Epithelial cell of esophagus (primary cell): ENCODE measurements at regions not wholly inside any gene's neighbourhood (a gene's known extent, or its start where the extent isn't known, plus 50 kb on each side); places are given as distances from the start of the nearest gene placed in this dataset.

ENCODE experiments used
- DNase-seq: peaks from one replicate; pipeline ENCODE4 v3.0.0; 2010; ENCODE audit warnings: low read depth
- H3K4me3 ChIP-seq: 2 replicates; pipeline ENCODE4 v1.5.1; 2011; ENCODE audit warnings: mild to moderate bottlenecking, low read length, control low read depth
- TF ChIP-seq, protein P1 (sequence below): IDR thresholded peaks from 2 replicates; pipeline ENCODE4 v1.5.1; 2011; ENCODE audit warnings: low read depth, mild to moderate bottlenecking, low read length, control low read depth, inconsistent platforms; ENCODE audit not compliant: insufficient read depth; ENCODE audit errors: missing control alignments

DNA sequence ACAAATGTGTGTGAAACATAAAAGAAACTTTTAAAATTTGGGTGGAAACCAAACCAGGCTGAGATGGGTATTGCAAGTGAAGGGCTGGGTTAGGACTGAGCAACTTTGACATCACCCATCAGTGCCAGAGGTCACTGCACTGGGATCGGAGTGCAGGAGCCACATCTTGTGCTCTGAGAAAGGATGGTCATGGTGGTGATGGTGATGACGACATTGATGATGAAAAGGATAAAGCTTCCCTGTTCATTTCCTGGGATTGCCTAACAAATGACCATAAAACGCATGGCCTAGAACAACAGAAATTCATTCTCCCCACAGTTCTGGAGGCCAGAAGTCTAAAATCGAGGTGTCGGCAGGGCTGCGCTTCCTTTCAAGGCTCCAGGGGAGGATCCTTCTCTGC, 324.0 kb downstream of the MAF start:
- no peak overlapping the region for H3K4me3 ChIP-seq
- DNase-seq, result no peak
- TF ChIP-seq, protein P1, sequence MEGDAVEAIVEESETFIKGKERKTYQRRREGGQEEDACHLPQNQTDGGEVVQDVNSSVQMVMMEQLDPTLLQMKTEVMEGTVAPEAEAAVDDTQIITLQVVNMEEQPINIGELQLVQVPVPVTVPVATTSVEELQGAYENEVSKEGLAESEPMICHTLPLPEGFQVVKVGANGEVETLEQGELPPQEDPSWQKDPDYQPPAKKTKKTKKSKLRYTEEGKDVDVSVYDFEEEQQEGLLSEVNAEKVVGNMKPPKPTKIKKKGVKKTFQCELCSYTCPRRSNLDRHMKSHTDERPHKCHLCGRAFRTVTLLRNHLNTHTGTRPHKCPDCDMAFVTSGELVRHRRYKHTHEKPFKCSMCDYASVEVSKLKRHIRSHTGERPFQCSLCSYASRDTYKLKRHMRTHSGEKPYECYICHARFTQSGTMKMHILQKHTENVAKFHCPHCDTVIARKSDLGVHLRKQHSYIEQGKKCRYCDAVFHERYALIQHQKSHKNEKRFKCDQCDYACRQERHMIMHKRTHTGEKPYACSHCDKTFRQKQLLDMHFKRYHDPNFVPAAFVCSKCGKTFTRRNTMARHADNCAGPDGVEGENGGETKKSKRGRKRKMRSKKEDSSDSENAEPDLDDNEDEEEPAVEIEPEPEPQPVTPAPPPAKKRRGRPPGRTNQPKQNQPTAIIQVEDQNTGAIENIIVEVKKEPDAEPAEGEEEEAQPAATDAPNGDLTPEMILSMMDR, result no peak

DNA sequence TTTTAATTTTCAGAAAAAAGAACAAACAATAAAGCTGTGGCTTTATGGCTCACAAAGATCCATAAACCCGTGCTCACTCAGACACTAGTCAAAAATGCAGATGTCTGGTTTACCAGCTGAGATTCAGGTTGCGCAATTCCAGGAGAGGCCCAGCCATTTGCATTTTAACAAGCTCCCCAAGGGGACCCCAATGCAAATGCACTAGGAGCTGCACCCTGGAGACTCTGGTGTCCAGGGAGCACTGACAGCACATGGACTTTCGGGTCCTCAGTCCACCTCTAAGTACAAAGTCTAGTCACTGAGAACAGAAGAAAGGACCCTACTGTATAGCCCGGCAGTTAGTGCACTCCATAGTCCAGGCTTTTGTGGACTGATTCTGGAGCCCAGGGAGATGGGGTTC, 326.3 kb downstream of the MAF start:
- DNase-seq, result no peak
- TF ChIP-seq, protein P1, result no peak
- H3K4me3 ChIP-seq, result no peak overlapping the region

DNA sequence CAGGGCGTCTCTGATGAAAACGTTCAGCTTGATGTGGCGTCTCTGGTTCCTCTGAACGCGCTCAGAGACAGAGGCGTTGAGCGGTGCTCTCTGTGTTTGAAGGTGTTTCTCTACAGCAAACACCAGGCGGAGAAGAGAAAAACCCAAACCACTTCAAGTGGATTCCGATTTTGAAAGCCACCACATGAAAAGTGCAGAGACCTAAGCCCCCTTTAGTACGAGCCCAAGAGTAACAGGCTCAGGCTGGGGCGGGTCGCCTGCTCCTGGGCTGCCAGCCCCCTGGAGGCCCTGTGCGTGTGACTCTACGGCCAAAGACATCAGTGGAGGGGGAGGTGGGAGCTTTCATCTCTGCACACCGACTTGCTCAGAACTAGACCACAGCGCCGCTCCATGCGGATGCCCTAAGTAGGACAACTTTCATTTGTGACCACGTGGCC, 328.4 kb downstream of the MAF start:
- H3K4me3 ChIP-seq, result no peak overlapping the region
- DNase-seq, result no peak
- TF ChIP-seq, protein P1, result no peak

DNA sequence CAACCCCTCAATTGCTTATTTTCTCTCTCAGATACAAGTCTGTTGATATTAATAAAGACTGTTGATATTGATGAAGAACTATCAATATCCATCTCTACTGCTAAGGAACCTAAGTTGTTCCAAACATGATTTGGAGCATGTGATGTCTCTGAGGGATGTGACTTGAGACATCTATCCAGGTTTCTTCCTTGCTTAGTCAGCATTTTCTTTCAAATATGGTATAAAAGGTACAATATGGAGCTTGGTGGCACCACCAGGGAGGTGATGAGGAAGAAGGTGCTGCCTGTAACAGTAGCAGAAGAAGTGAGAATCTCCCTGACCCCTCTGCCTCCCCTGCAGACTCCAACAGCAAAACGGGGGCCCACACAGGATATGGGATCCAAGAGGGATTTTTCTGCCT, 329.0 kb downstream of the MAF start:
- no peak overlapping the region for H3K4me3 ChIP-seq
- DNase-seq, result no peak
- TF ChIP-seq, protein P1, result no peak

DNA sequence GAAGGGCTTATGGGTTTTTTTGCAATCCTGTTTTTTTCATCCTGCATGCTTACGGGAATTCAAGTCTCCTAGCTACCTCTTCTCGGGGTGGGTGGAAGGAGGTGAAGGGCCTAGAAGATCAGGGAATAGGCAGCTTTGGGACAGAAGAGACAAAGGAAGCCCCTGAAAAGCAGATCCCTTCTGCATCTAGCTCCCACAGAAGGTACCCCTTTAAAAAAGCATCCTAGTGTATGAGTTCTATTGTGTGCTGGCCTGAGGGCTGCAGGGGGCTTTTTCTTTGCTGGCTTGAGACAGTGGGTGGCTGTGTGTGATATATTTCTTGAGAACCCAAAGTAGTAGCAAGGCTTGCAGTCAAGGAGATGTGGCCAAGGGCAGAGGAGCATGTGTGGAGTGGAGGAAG, 330.5 kb downstream of the MAF start:
- DNase-seq, result no peak
- TF ChIP-seq, protein P1, result no peak
- no peak overlapping the region for H3K4me3 ChIP-seq

DNA sequence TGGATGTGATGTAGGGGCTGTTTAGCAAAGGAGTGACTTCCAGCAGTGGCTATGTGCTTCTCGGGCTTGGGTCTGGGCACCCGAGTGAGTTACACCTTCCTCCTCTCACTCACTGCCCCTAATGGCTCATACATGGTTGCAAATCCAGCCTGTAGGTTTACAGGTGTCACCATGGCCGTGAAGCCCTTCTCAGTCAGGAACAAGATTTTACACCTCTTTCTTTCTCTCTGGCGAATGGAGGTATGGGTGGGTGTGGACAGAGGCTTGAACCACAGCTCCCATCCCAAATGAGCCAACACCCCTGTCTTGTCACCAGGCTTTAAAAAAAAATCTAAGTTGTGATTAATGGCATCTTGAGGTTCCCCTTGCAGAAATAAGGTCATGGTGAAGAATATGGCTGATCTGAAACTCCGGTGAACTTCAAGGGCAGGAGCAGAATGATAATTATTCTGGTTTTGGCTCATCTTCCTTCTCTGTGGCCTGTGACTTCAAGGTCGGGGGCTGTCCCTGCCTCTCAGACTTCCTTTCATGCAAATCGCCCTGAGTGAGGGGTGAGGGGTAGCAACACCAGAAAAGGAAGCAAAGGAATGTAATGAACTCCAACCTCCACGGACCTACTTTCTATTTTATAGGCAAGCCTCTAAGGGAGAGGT, 331.2 kb downstream of the MAF start:
- TF ChIP-seq, protein P1, result no peak
- no peak for DNase-seq
- no peak overlapping the region for H3K4me3 ChIP-seq

DNA sequence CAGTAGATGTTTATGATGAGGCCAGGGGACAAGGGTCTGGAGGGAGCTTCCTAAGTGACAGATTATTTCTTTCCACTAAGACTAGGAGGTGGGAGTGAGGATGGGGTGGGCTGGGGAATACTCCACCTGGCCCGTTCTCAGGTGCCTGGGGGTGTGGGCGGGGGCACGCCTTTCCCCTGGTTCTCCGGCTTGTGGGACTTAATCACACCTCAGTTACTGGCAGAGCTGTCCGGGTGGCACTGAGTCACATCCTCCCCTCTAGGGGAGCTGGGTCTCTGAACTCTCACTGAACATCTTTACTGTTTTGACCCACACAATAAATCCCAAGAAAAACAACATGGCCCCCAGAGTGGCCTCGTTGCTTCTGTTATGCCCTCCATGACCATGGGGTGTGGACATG, 332.8 kb downstream of the MAF start:
- H3K4me3 ChIP-seq, result no peak overlapping the region
- TF ChIP-seq, protein P1, result no peak
- no peak for DNase-seq
